ENCODE measurements at regions not wholly inside any gene's neighbourhood (a gene's known extent, or its start where the extent isn't known, plus 50 kb on each side); places are given as distances from the start of the nearest gene placed in this dataset.

- Mint-ChIP-seq H3K9me3 (ENCODE audit: low read depth) (no peaks in the 10 kb centered on the region), H3K27ac (ENCODE audit: unreplicated experiment) (peak overlapping the region; percentile 76), H3K36me3 (ENCODE audit: low read depth) (no peaks in the 10 kb centered on the region), H3K4me3 (ENCODE audit: unreplicated experiment) (no peak overlapping the region), H3K27me3 (ENCODE audit: low read depth) (no peaks in the 10 kb centered on the region), H3K4me1 (ENCODE audit: low read depth) (peaks cover 33% of the 10 kb centered on the region)
- no peak for TF ChIP-seq CTCF (IDR thresholded peaks at IDR 0.05)
- DNase-seq (ENCODE audit: low spot score), result no peak
Observed at GRCh38 chr7:35988818-35989217, 164.2 kb upstream of the EEPD1 start.

- H3K27me3 Mint-ChIP-seq (ENCODE audit: low read depth), result no peaks in the 10 kb centered on the region
- no peak for DNase-seq (ENCODE audit: low spot score)
- H3K4me1 Mint-ChIP-seq (ENCODE audit: low read depth), result peaks cover 34% of the 10 kb centered on the region
- no peak overlapping the region for H3K27ac Mint-ChIP-seq (ENCODE audit: unreplicated experiment)
- TF ChIP-seq CTCF (IDR thresholded peaks at IDR 0.05), result no peak
- no peaks in the 10 kb centered on the region for H3K9me3 Mint-ChIP-seq (ENCODE audit: low read depth)
- no peaks in the 10 kb centered on the region for H3K36me3 Mint-ChIP-seq (ENCODE audit: low read depth)
- H3K4me3 Mint-ChIP-seq (ENCODE audit: unreplicated experiment), result no peak overlapping the region
Observed at GRCh38 chr7:35991511-35992232, 161.4 kb upstream of the EEPD1 start.

GRCh38 chr7:35992436-35992835, 160.6 kb upstream of the EEPD1 start:
- H3K27me3 Mint-ChIP-seq (ENCODE audit: low read depth), result no peaks in the 10 kb centered on the region
- no peak overlapping the region for H3K4me3 Mint-ChIP-seq (ENCODE audit: unreplicated experiment)
- no peak for DNase-seq (ENCODE audit: low spot score)

GRCh38 chr7:35993113-35993512, 159.9 kb upstream of the EEPD1 start:
- H3K4me3 Mint-ChIP-seq (ENCODE audit: unreplicated experiment), result no peak overlapping the region
- no peak for TF ChIP-seq CTCF (IDR thresholded peaks at IDR 0.05)
- H3K27me3 Mint-ChIP-seq (ENCODE audit: low read depth), result no peaks in the 10 kb centered on the region
- H3K27ac Mint-ChIP-seq (ENCODE audit: unreplicated experiment), result no peak overlapping the region
- peaks cover 24% of the 10 kb centered on the region for H3K4me1 Mint-ChIP-seq (ENCODE audit: low read depth)
- H3K9me3 Mint-ChIP-seq (ENCODE audit: low read depth), result no peaks in the 10 kb centered on the region
- no peaks in the 10 kb centered on the region for H3K36me3 Mint-ChIP-seq (ENCODE audit: low read depth)
- no peak for DNase-seq (ENCODE audit: low spot score)

More at GRCh38 chr7:35992436-35992835, 160.6 kb upstream of the EEPD1 start:
- Mint-ChIP-seq H3K27ac (ENCODE audit: unreplicated experiment) (no peak overlapping the region), H3K36me3 (ENCODE audit: low read depth) (no peaks in the 10 kb centered on the region), H3K4me1 (ENCODE audit: low read depth) (peaks cover 30% of the 10 kb centered on the region), H3K9me3 (ENCODE audit: low read depth) (no peaks in the 10 kb centered on the region)
- TF ChIP-seq CTCF (IDR thresholded peaks at IDR 0.05), result no peak

GRCh38 chr7:35993676-35994606, 159.1 kb upstream of the EEPD1 start:
- Mint-ChIP-seq H3K36me3 (ENCODE audit: low read depth) (no peaks in the 10 kb centered on the region), H3K27me3 (ENCODE audit: low read depth) (no peaks in the 10 kb centered on the region), H3K4me3 (ENCODE audit: unreplicated experiment) (no peak overlapping the region), H3K27ac (ENCODE audit: unreplicated experiment) (peak overlapping the region; percentile 85), H3K9me3 (ENCODE audit: low read depth) (no peaks in the 10 kb centered on the region), H3K4me1 (ENCODE audit: low read depth) (peaks cover 16% of the 10 kb centered on the region)
- no peak for DNase-seq (ENCODE audit: low spot score)
- no peak for TF ChIP-seq CTCF (IDR thresholded peaks at IDR 0.05)

All from chondrocyte (in vitro differentiated cells).